PC-3 (cell line): ENCODE measurements at regions not wholly inside any gene's neighbourhood (a gene's known extent, or its start where the extent isn't known, plus 50 kb on each side); places are given as distances from the start of the nearest gene placed in this dataset.

Experiments used
- CTCF ChIP-seq: fragments of 300-600 bp; sonication (generic); conservative IDR thresholded peaks from 2 replicates; pipeline ENCODE4 v1.5.1; 2017; ENCODE audit warnings: antibody characterized with exemption, low read depth, mild to moderate bottlenecking, low read length
- EZH2phosphoT487 ChIP-seq: fragments of 300-600 bp; sonication (generic); IDR thresholded peaks from 2 replicates; pipeline ENCODE4 v1.6.1; 2018; ENCODE audit warnings: mild to moderate bottlenecking, antibody characterized with exemption, low read length, borderline replicate concordance

- TF ChIP-seq CTCF = no peak
- no peak for TF ChIP-seq EZH2phosphoT487
These were observed 438.3 kb downstream of the GPAT3 start for GRCh38 chr4:83974111-83974780.
